HG03103 (cell line): ENCODE measurements at regions not wholly inside any gene's neighbourhood (a gene's known extent, or its start where the extent isn't known, plus 50 kb on each side); places are given as distances from the start of the nearest gene placed in this dataset.
"Not testable (repeated sequence)": the region's sequence is repeated elsewhere in the genome, so short reads cannot be mapped to it uniquely, and the experiment has no call there.

Experiments
- ATAC-seq: cut with Tn5 transposase; IDR thresholded peaks from one replicate; pipeline ENCODE4 v1.9.1; 2021; ENCODE audit warnings: low read depth; ENCODE audit not compliant: unreplicated experiment

- no peak for ATAC-seq
Measured at GRCh38 chr6:93859971-93860370, 440.6 kb upstream of the EPHA7 start.

GRCh38 chr6:93858213-93858612 lies 438.9 kb upstream of the EPHA7 start:
- ATAC-seq, result no peak

GRCh38 chr6:93849857-93850256 lies 430.5 kb upstream of the EPHA7 start:
- no peak for ATAC-seq

GRCh38 chr6:93848031-93848742 lies 428.8 kb upstream of the EPHA7 start:
- no peak for ATAC-seq

- ATAC-seq, result no peak
Measured at GRCh38 chr6:93842178-93842577, 422.8 kb upstream of the EPHA7 start.

GRCh38 chr6:93835451-93836145 lies 416.2 kb upstream of the EPHA7 start:
- ATAC-seq, result not testable (repeated sequence)

- not testable (repeated sequence) for ATAC-seq
Measured at GRCh38 chr6:93835026-93835425, 415.7 kb upstream of the EPHA7 start.

GRCh38 chr6:93833326-93833725 lies 414.0 kb upstream of the EPHA7 start:
- not testable (repeated sequence) for ATAC-seq

- ATAC-seq, result not testable (repeated sequence)
Measured at GRCh38 chr6:93829757-93830156, 410.4 kb upstream of the EPHA7 start.

- no peak for ATAC-seq
Measured at GRCh38 chr6:93829009-93829408, 409.6 kb upstream of the EPHA7 start.

GRCh38 chr6:93828553-93828952 lies 409.2 kb upstream of the EPHA7 start:
- no peak for ATAC-seq

- no peak for ATAC-seq
Measured at GRCh38 chr6:93827728-93828127, 408.4 kb upstream of the EPHA7 start.

- no peak for ATAC-seq
Measured at GRCh38 chr6:93825950-93826349, 406.6 kb upstream of the EPHA7 start.

- ATAC-seq, result no peak
Measured at GRCh38 chr6:93823489-93823888, 404.1 kb upstream of the EPHA7 start.

GRCh38 chr6:93822434-93823265 lies 403.3 kb upstream of the EPHA7 start:
- no peak for ATAC-seq

GRCh38 chr6:93821953-93822352 lies 402.6 kb upstream of the EPHA7 start:
- ATAC-seq, result no peak

GRCh38 chr6:93820465-93821082 lies 401.2 kb upstream of the EPHA7 start:
- no peak for ATAC-seq

- ATAC-seq, result no peak
Measured at GRCh38 chr6:93819189-93819588, 399.8 kb upstream of the EPHA7 start.

- no peak for ATAC-seq
Measured at GRCh38 chr6:93817937-93818336, 398.6 kb upstream of the EPHA7 start.

- no peak for ATAC-seq
Measured at GRCh38 chr6:93806409-93807270, 387.3 kb upstream of the EPHA7 start.
